GM19452 (cell line): ENCODE measurements at regions not wholly inside any gene's neighbourhood (a gene's known extent, or its start where the extent isn't known, plus 50 kb on each side); places are given as distances from the start of the nearest gene placed in this dataset.
"Not testable (repeated sequence)": the region's sequence is repeated elsewhere in the genome, so short reads cannot be mapped to it uniquely, and the experiment has no call there.

ENCODE experiments used
- ATAC-seq: cut with Tn5 transposase; IDR thresholded peaks from one replicate; pipeline ENCODE4 v1.9.1; 2021; ENCODE audit not compliant: unreplicated experiment

DNA sequence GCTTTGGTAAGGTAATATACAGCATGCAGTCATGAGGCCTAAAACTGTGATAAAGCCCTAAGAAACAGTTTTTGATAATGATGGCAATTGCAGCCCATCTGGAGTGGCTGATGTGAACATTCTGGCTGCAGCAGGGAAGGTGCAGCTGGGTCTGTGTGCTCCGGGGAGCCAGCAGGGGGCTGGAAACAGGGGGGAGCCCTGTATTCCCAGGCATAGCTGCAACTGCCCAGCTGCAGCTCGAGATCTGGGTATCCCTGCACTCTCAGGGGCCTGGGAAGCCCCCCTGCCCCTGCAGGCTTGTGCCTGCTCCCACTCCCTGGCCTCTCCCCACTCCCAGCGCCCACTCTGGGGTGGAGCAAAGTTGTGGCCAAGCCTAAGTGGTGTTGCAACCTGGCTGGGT is 95.6 kb downstream of the RRAGB start:
- ATAC-seq, result no peak

DNA sequence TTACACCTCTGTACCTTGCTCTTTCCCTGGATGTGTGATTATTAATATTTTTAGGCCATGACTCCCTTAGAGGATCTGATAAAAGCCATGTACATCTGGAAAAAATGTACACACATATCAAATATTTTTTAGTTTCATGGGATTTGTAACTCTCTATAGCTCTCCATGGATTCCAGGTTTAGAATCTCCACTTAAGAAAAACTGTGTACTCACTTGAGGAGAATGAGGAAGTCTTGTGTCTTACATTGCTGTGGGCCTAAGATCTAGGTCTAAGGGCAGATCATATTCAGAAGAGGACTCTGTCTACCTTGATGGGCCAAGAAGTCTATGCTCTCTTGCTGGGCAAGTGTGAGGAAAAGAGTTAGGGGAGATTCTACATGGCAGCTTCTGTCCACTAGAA is 98.0 kb downstream of the RRAGB start:
- ATAC-seq, result no peak

DNA sequence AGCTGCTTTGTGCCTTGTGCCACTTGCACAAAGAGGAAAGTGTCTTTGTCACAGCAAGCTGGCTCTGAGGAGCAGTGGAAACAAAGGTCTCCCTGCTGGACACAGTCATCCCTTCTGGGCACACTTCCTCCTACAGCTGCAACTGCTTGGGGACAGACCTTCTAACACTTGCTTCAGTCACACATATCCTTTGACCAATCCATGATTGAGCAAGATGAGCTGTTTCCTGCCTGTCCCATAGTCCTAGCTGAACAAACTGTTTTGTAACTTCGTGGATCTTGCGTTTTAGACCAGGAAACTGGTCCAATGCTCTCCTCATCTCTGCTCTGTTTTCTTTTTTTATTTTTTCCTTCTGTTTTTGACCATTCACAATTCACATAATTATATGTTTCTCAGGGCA is 98.5 kb downstream of the RRAGB start:
- ATAC-seq, result no peak

DNA sequence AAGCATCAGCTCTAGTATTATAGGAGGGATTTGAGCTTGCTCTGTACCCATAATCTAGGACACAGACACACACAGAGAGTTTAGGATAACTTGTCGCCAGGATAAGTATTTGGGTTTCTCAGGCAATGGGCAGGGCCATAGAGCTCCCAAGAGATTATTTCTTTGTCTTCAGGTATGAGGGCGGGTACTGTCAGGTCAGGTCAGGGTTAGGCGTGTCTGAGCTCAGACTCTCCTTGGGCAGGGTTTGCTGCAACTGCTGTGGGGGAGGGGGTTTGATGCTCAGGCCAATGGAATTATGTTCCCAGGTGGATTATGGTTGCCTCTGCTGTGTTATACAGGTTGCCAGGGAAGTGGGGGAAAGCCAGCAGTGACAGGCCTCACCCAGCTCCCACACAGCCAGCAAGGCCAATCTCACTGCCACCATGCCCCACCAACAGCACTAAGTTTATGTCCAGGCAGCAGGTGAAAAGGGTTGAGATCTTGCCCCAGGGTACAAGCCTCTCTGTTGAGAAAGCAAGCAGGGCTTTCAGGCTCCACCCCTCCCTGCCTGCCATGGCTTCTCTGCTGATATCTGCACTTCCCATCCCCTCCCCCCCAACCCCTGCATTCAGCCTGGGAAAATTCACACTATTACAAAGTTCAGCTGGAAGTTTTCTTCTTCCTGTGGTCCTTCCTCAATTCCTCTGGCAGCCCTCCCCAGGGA is 101.3 kb downstream of the RRAGB start:
- no peak for ATAC-seq

DNA sequence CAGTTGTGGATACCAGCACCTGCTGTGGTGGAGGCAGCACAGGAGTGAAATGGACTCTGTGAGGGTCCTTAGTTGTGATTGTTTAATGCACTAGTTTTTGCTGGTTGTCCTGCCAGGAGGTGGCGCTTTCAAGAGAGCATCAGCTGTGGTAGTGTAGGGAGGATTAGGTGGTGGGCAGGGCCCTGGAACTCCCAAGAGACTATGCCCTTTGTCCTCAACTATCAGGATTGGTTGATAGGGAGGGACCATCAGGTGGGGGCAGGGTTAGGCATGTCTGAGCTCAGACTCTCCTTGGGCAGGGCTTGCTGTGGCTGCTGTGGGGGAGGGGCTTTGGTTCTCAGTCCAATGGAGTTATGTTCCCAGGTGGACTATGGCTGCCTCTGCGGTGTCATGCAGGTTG is 121.9 kb downstream of the RRAGB start:
- no peak for ATAC-seq

DNA sequence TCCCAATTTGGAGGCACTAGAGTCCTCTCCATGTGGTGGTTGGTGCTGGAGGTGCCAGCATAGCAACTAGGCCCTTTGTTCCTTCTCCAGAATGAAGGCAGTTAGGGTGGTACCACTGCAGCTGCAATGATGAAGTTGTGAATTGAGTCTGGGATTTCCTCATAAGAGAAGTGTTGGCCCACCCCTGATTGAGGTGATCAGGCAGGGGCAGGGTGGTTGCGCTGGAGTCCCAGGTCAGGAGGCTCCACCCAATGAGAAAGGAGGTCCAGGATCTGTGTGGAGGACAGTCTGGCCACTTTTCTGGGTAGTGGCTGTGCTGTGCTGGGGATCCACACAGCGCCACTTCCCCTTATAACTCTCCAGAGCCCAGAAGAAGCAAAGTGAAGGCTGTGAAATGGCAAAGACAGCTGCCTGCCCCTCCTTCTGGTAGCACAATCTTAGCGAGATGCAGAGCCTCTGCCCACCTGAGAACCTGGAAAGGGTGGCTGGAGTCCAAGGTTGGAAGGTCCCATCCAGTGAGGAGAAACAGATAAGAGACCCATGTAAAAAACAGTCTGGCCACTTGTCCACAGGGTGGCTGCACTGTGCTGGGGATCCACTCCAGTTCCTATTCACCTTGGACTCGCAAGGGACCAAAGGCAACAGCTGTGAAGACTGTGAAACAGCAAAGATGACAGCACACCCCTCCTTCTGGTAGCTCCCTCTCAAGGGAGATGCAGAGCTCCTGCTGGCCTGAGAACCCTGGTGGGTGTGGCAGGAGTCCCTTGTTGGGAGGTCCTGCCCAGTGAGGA is 124.6 kb downstream of the RRAGB start:
- no peak for ATAC-seq

DNA sequence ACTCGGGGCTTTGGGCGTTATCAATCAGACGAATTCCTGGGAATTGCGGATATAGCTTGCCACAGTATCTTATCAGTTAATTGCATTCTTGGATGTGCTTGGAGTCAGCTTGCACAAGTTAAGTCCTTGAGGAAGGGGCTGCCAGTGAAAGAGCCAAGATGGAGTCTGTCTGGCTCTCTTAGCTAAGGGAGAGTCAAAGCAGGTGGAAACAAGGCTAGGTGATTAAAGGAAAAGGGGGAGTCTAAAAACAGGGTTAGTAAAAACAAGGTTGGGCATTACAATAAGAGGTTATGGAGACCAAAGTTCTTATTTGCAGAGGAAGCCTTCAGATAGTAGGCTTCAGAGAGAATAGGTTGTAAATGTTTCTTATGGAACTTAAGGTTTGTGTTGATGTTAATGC is 149.2 kb downstream of the RRAGB start:
- not testable (repeated sequence) for ATAC-seq

DNA sequence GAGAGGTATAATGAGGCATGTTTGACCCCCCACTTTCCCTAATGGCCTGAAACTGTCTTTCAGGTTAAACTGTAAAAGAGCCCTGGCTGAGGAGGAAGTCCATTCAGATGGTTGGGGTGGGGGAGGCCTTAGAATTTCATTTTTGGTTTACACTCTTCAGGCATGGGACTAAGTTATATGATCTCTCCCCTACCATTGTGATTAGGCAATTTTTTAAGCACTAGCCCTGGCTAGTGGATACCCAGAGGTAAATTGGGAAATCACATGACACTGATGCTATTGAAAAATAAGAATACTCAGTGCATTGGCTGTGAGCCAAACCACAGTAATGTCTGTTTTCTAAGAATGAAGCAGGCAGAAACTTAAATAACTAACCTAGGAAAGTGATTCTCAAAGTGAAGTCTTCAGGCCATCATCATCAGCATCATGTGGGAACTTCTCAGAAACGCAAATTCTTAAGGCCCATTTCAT is 149.7 kb downstream of the RRAGB start:
- ATAC-seq, result peak; percentile 88

DNA sequence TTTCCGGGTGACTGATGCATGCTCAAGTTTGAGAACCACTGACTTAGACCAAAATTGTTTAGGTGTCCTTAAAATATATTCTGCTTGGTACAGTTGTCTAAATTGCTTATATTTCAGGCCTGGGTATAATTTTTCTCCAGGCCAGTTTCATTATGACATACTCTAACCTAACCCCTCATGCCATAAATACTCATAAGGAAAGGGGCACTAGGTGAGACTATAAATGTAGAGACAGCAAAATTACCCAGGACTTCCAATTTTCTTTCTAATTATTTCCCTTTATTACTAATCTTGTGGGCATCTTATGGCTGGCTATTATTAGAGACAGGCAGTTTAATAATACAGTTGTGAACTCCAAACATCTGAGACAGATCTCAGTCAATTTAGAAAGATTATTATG is 150.2 kb downstream of the RRAGB start:
- peak; percentile 64 for ATAC-seq

DNA sequence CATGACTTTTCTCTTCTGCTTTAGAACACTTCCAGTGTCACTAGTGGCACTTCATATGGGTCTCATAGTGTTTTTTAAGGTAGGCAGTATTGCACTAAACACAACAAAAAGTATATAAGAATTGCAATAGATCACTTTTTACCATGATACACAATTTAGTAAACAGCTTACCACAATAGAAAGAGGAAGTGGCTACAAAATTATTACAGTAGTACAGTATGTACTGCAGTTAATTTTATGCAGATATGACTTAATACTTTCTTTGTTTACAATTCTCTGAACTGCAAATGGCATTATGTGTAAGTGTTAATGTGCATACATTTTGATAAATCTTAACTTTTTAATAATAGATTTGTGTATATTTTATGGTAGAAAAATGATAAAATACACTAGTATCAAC is 157.3 kb downstream of the RRAGB start:
- no peak for ATAC-seq

DNA sequence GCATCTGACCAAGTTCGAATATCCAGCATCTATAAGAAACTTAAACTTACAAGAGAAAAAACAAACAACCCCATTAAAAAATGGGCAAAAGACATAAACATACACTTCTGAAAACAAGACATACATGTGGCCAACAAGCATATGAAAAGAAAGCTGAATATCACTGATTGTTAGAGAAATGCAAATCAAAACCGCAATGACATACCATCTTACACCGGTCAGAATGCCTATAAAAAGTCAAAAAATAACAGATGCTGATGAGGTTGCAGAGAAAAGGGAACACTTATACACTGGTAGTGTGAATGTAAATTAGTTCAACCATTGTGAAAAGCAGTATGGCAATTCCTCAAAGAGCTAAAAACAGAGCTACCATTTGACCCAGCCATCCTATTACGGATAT is 166.0 kb downstream of the RRAGB start:
- not testable (repeated sequence) for ATAC-seq

DNA sequence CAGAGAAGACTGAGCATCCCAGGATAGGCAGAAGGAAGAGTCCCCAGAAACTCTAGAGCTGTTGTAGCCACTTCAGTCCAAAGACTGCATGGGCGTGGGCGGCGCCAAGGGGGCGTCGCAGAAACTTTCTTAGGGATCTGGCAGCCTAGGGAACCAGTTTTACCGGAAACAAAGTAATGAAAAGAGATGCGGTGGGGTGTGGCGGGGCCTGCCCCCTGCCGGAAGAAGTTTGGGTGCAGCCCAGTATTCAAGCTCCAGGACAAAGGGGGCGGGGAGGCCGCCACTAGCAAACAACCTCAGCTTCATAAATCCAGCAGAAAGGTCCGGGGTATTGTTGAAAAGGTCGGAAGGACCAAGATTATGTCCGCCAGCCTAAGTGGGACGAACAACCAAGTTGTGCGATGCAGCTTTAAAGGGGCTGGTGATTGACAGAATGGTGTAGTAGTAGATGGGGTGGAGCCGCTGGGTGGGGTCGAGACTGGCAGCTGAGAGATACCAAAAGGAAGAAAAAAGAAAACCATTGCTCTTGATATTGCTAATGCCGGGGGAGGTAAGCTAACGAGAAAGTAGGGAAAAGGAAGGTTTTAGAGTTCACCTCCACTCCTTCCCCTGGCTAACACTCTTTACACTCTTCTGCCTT is 190.5 kb downstream of the RRAGB start:
- ATAC-seq, result peak; percentile 77

DNA sequence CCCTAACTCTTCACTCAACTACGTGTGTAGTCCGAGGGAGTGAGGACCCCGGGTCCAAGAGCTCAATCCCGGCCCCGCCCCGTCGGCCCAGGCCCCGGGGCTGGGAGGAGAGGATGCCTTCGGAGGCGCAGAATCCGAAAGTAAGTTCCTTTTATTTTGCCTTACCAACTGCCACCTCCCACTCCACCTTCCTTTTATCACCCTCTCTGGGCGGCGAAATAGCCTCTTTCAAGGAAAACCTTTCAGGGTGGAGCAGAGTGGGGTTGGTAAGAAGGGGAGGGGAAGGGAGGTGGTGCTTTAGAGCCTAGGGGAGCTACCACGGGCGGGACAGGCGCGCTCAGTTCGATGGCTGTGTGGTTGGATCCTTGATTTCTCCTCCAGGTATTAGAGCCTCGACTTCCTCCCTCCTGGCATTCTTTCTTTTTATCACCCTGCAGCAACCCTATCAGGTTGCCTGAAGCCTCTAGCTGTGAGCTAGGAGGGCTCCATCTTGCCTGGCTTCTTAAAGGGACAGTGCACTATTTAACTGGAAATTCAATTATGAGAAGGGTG is 191.2 kb downstream of the RRAGB start:
- ATAC-seq, result peak; percentile 60

DNA sequence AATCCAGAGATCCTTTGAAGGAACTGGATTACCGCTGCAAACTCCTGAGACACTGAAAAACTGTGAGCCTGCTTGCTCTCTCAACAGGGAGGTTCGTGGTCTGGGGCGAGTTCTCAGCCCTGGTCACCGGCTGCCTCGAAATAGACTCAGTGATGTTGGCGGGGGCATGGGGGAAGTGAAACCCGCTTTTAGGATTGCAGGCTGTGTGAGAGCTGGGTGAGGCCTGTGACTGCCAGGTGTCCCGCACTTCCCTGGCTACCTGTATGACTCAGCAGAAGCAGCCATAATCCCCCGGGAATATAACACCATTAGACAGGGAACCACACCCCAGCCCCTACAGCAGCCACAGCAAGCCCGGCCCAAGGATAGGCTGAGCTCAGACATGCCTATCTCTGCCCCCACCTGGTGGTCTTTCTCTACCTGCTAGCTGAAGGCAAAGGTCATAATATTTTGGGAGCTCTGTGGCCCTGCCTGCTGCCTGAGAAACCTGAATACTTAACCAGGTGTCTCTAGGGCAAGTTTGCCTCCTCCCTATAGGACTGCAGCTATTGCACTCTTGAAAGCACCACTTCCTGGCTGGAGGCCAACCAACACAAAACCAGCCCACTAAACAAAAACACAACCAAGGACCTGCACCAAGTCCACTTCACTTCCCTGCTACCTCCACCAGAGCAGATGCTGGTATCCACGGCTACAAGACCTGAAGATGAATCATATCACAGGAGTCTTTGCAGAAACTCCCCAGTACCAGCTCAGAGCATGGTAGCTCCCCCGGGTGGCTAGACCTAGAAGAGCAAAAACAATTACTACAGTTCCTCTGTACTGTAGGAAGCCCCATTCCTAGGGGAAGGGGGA is 202.0 kb downstream of the RRAGB start:
- peak; percentile 95 for ATAC-seq

DNA sequence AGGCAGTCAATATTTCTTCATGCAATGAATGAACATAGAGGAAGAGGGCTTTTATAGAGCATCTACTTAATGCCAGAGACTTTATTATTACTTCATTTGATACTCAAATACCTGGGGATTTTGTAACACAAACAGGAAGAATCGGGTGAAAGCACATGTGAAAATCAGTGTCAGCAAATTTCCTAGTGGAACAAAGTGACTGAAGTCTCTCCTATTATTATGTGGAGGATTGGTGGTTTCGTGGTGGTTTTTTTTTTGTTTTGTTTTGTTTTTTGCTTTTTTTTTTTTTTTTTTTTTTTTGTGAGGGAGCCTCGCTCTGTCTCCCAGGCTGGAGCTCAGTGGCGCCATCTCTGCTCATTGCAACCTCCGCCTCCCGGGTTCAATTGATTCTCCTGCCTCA is 207.0 kb downstream of the RRAGB start:
- ATAC-seq, result no peak

DNA sequence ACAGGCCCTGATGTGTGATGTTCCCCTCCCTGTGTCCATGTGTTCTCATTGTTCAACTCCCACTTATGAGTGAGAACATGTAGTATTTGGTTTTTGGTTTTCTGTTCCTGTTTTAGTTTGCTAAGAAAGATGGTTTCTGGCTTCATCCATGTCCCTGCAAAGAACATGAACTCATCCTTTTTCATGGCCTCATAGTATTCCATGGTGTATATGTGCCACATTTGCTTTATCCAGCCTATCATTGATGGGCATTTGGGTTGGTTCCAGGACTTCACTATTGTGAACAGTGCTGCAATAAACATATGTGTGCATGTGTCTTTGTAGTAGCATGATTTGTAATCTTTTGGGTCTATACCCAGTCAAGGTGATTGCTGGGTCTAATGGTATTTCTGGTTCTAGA is 211.0 kb downstream of the RRAGB start:
- not testable (repeated sequence) for ATAC-seq
